NT2/D1 (cell line): ENCODE measurements at regions not wholly inside any gene's neighbourhood (a gene's known extent, or its start where the extent isn't known, plus 50 kb on each side); places are given as distances from the start of the nearest gene placed in this dataset.

Experiments used
- YY1 ChIP-seq: IDR thresholded peaks from 2 replicates; pipeline ENCODE4 v1.6.1; 2011; ENCODE audit not compliant: insufficient read length, insufficient read depth
- ZNF274 ChIP-seq: IDR thresholded peaks from 2 replicates; pipeline ENCODE4 v1.6.1; 2011; ENCODE audit warnings: mild to moderate bottlenecking, low read depth, low read length

DNA sequence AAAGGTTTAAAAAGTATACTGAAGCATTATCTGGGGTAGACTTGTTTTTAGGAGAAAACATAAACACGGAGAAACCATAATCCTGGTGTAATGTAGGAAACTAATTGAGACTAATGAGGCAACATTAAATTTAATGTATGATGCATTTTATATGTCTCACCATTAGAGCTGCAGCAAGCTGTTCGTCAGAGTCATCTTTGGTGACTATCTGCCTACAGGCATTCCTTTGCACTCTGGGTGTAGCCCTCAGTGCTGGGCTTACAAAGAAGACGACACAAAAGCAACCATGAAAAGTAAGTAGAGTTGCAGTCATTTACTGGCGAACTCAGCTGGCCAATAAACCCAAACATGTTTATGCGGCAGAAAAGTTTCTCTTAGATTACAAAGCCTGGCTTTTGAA, 415.3 kb upstream of the ZEB2 start:
- TF ChIP-seq YY1, result no peak
- TF ChIP-seq ZNF274, result no peak
